Memory B cell (primary cell): ENCODE measurements at regions not wholly inside any gene's neighbourhood (a gene's known extent, or its start where the extent isn't known, plus 50 kb on each side); places are given as distances from the start of the nearest gene placed in this dataset.

ENCODE experiments used
- ATAC-seq: fragments of 150-1000 bp; cut with Tn5 transposase; 2 replicates; pipeline ENCODE4 v1.10.0; 2021; ENCODE audit warnings: low read depth, mild to moderate bottlenecking, moderate library complexity
- DNase-seq, 2 donors: peaks; one replicate each; pipeline ENCODE4 v3.0.0; 2022; ENCODE audit warnings: low spot score in 2 of 2
- H3K27ac Mint-ChIP-seq: one replicate; pipeline ENCODE4 v1.8.0; 2022; ENCODE audit warnings: mild to moderate bottlenecking, moderate library complexity, mixed read lengths
- H3K27me3 Mint-ChIP-seq: one replicate; pipeline ENCODE4 v1.8.0; 2022; ENCODE audit warnings: mixed read lengths
- H3K36me3 Mint-ChIP-seq: one replicate; pipeline ENCODE4 v1.8.0; 2022; ENCODE audit warnings: mild to moderate bottlenecking, mixed read lengths
- H3K4me1 Mint-ChIP-seq: one replicate; pipeline ENCODE4 v1.8.0; 2022; ENCODE audit warnings: mixed read lengths
- H3K4me3 Mint-ChIP-seq: one replicate; pipeline ENCODE4 v1.8.0; 2022; ENCODE audit warnings: mild to moderate bottlenecking, moderate library complexity, mixed read lengths
- H3K9me3 Mint-ChIP-seq: one replicate; pipeline ENCODE4 v1.8.0; 2022; ENCODE audit warnings: mixed read lengths

DNA sequence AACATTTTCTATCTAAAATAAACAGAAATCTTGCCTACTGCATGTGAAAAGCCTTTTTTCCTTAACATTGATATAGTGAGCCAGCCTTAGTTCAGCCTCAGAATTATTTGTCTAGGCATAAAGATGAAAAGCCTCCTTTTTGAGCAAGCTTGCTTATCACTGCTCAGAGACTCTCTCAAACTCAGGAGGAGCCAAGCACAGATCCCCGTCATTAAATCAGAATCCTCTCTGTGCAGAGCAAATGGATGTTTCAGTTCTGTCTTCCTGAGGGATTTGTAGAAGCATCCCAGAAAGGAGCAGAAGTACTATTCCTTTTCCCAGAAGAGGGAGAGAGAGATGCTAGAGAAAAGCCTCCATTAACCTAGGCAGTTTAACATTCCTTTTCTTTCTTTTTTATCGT, 186.9 kb upstream of the LNX1 start:
- peaks cover 4% of the 10 kb centered on the region for H3K4me1 Mint-ChIP-seq
- H3K27me3 Mint-ChIP-seq: peaks cover 4% of the 10 kb centered on the region
- no peaks in the 10 kb centered on the region for H3K36me3 Mint-ChIP-seq
- no peak overlapping the region for H3K27ac Mint-ChIP-seq
- H3K9me3 Mint-ChIP-seq: no peaks in the 10 kb centered on the region
- ATAC-seq: no peak
- DNase-seq: no peak
- H3K4me3 Mint-ChIP-seq: no peak overlapping the region

- H3K27me3 Mint-ChIP-seq: peaks cover under 1% of the 10 kb centered on the region
- DNase-seq (no peak), ATAC-seq (no peak)
- peaks cover under 1% of the 10 kb centered on the region for H3K4me1 Mint-ChIP-seq
- no peaks in the 10 kb centered on the region for H3K36me3 Mint-ChIP-seq
- H3K4me3 Mint-ChIP-seq: no peak overlapping the region
- H3K27ac Mint-ChIP-seq: no peak overlapping the region
- no peaks in the 10 kb centered on the region for H3K9me3 Mint-ChIP-seq
Observed at GRCh38 chr4:53777244-53777984, 186.1 kb upstream of the LNX1 start.

GRCh38 chr4:53776141-53776540, 184.9 kb upstream of the LNX1 start:
- no peaks in the 10 kb centered on the region for H3K9me3 Mint-ChIP-seq
- no peak overlapping the region for H3K27ac Mint-ChIP-seq
- DNase-seq (no peak), ATAC-seq (no peak)
- H3K36me3 Mint-ChIP-seq: no peaks in the 10 kb centered on the region
- H3K4me3 Mint-ChIP-seq: no peak overlapping the region
- no peaks in the 10 kb centered on the region for H3K27me3 Mint-ChIP-seq
- H3K4me1 Mint-ChIP-seq: no peaks in the 10 kb centered on the region

GRCh38 chr4:53775381-53775780, 184.1 kb upstream of the LNX1 start:
- Mint-ChIP-seq H3K36me3 (no peaks in the 10 kb centered on the region), H3K4me1 (no peaks in the 10 kb centered on the region), H3K4me3 (no peak overlapping the region), H3K9me3 (no peaks in the 10 kb centered on the region), H3K27ac (no peak overlapping the region), H3K27me3 (no peaks in the 10 kb centered on the region)
- DNase-seq: no peak
- no peak for ATAC-seq

GRCh38 chr4:53771326-53771725, 180.0 kb upstream of the LNX1 start:
- H3K9me3 Mint-ChIP-seq: peaks cover 1% of the 10 kb centered on the region
- H3K27ac Mint-ChIP-seq: no peak overlapping the region
- H3K4me1 Mint-ChIP-seq: no peaks in the 10 kb centered on the region
- DNase-seq (no peak), ATAC-seq (no peak)
- peaks cover 3% of the 10 kb centered on the region for H3K27me3 Mint-ChIP-seq
- no peak overlapping the region for H3K4me3 Mint-ChIP-seq
- H3K36me3 Mint-ChIP-seq: no peaks in the 10 kb centered on the region

- no peaks in the 10 kb centered on the region for H3K36me3 Mint-ChIP-seq
- no peak overlapping the region for H3K4me3 Mint-ChIP-seq
- no peak for ATAC-seq
- H3K9me3 Mint-ChIP-seq: peaks cover 1% of the 10 kb centered on the region
- no peak for DNase-seq
- H3K27ac Mint-ChIP-seq: no peak overlapping the region
- H3K27me3 Mint-ChIP-seq: peaks cover 3% of the 10 kb centered on the region
- H3K4me1 Mint-ChIP-seq: peaks cover 12% of the 10 kb centered on the region
Observed at GRCh38 chr4:53767482-53767881, 176.2 kb upstream of the LNX1 start.

DNA sequence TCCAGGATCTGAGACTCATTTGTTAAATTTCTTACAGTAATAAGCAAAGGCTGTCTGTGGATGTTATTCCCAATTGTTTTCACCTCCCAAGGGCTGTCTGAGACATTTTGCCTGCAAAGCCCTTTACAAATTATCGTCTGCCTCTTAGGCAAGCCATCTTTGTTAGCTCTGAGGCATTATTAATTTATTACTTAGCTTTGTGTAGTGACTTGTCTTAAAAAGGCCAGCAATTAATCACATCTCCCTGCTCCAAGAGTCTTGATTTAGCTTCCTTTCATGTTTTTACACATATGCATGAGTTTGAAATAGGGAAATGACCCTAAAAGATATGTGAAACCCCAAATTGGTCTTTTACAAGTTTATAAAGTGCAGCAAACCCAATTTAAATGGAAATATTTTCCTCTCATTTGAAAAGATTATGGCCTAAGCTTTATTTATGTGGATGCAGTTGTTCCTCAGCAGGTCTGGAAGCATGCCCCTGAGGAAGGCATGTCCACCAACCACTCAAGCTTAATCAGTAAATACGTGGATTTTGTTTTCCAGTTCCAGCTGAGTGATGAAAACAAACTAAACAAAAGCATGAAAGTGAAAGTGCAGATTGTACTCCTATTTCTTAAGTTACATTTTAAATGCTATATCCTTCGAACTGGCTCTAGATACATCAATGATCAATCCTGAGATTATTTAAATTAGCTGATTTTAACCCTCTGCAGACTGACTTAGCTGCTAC, 173.6 kb upstream of the LNX1 start:
- Mint-ChIP-seq H3K9me3 (peaks cover 6% of the 10 kb centered on the region), H3K27me3 (peaks cover 3% of the 10 kb centered on the region), H3K27ac (peak overlapping the region; percentile 68), H3K4me3 (peak overlapping the region; percentile 14), H3K4me1 (peaks cover 12% of the 10 kb centered on the region), H3K36me3 (no peaks in the 10 kb centered on the region)
- DNase-seq (no peak), ATAC-seq (no peak)

DNA sequence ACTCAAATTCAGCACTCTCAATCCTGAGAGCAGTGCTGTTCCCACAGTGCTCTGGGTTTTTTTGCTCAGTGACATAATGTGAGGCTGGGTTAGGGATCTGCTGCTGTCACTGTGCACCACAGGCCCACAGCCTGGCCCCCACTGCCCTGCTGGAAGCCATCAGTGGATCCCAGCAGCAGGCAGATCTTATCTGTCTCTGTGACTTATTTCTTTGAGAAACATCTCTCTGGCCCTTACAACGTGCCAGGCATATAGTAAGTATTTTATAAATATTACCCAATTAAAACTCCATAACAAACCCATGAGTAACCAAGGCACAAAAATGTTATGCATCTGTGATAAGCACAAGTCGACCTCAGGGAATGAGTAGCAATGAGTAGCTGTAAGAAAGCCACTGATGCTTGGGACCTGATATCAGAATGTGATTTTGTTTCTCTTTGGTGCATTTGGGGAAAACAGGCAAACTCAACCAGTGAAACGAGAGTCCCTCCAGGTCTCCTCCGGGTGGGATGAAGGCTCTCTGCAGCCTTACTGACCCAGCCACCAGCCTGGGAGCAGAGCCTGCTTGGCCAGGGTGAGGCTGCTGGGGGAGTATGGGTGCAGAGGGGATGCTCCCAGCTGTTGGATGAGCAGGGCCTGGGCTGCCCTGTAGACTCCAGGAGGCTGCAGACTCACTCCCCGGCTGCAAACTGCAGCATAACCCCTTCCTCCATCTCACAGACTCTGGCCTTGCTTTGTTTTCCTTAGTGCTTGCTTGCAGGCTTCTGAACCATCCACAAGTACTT, 172.7 kb upstream of the LNX1 start:
- no peaks in the 10 kb centered on the region for H3K36me3 Mint-ChIP-seq
- no peak overlapping the region for H3K4me3 Mint-ChIP-seq
- no peak for DNase-seq
- H3K27me3 Mint-ChIP-seq: no peaks in the 10 kb centered on the region
- H3K4me1 Mint-ChIP-seq: peaks cover 12% of the 10 kb centered on the region
- peaks cover 5% of the 10 kb centered on the region for H3K9me3 Mint-ChIP-seq
- ATAC-seq: no peak
- no peak overlapping the region for H3K27ac Mint-ChIP-seq

DNA sequence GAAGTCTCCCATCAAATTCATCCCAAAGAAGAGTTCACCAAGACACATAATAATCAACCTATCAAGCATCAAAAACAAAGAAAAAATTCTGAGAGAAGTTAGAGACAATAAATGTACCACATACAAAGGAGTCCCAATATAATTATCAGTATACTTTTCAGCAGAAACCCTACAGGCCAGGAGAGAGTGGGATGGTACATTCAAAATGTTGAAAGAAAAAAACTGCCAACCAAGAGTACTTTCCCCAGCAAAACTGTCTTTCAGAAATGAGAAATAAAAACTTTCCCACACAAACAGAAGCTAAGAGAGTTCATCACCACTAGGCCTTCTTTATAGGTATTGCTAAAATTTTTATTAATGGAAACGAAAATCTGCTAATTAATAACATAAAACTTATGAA, 164.4 kb upstream of the LNX1 start:
- Mint-ChIP-seq H3K4me3 (no peak overlapping the region), H3K27me3 (no peaks in the 10 kb centered on the region), H3K27ac (no peak overlapping the region), H3K9me3 (peaks cover 10% of the 10 kb centered on the region), H3K4me1 (peaks cover 4% of the 10 kb centered on the region), H3K36me3 (peaks cover 8% of the 10 kb centered on the region)
- no peak for DNase-seq
- ATAC-seq: no peak

GRCh38 chr4:53752124-53752523, 160.8 kb upstream of the LNX1 start:
- ATAC-seq (no peak), DNase-seq (no peak)
- Mint-ChIP-seq H3K4me1 (peaks cover 20% of the 10 kb centered on the region), H3K27me3 (no peaks in the 10 kb centered on the region), H3K36me3 (peaks cover 10% of the 10 kb centered on the region), H3K27ac (no peak overlapping the region), H3K4me3 (no peak overlapping the region), H3K9me3 (peaks cover 12% of the 10 kb centered on the region)

DNA sequence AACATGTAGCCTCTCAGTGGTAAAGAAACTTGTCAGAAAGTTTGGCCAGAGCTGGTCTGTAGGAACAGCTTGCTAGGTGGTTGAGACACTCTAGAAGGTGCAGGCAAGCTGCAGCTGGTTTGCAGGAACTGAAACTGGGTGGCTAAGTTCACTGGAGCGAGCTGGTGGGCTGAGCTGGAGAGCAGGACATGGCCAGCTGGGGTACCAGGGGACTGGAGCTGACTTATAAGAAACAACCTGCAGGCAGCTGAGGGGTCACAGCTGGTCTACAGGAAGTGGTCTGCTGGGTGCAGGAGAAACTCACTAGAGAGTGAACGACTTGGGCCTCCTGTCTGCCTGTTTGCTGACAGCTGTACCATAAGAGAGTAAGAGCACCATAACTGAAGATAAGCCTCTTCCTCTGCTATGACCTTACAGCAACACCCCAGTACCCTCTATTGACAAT, 157.1 kb upstream of the LNX1 start:
- ATAC-seq (peak; percentile 95), DNase-seq (peak; percentile 29 to 54)
- Mint-ChIP-seq H3K36me3 (peaks cover 3% of the 10 kb centered on the region), H3K27ac (peak overlapping the region; percentile 88), H3K4me1 (peaks cover 47% of the 10 kb centered on the region), H3K4me3 (no peak overlapping the region), H3K9me3 (peaks cover 3% of the 10 kb centered on the region), H3K27me3 (no peaks in the 10 kb centered on the region)

DNA sequence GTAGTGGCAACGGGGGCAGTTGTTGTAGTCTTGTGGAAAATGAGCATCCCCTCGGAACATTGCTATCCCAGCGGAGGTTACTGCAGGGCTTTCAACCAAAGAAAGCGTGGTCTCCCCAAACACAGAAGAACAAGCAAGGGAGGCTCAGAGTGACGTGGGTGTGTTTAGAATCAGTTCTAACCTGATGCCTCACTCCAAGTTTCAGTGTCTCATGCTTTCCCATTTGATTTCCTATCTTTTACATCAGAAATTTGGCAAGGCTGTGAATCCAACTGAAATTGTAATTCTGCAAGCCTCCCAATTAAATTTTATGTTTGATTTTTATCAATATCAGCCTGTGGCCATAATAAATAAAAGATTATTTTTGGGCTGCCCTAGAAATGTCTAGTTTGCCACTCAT, 156.1 kb upstream of the LNX1 start:
- Mint-ChIP-seq H3K36me3 (peaks cover 3% of the 10 kb centered on the region), H3K27ac (no peak overlapping the region), H3K27me3 (no peaks in the 10 kb centered on the region), H3K4me3 (no peak overlapping the region), H3K4me1 (peaks cover 53% of the 10 kb centered on the region), H3K9me3 (peaks cover 3% of the 10 kb centered on the region)
- ATAC-seq: no peak
- no peak for DNase-seq

DNA sequence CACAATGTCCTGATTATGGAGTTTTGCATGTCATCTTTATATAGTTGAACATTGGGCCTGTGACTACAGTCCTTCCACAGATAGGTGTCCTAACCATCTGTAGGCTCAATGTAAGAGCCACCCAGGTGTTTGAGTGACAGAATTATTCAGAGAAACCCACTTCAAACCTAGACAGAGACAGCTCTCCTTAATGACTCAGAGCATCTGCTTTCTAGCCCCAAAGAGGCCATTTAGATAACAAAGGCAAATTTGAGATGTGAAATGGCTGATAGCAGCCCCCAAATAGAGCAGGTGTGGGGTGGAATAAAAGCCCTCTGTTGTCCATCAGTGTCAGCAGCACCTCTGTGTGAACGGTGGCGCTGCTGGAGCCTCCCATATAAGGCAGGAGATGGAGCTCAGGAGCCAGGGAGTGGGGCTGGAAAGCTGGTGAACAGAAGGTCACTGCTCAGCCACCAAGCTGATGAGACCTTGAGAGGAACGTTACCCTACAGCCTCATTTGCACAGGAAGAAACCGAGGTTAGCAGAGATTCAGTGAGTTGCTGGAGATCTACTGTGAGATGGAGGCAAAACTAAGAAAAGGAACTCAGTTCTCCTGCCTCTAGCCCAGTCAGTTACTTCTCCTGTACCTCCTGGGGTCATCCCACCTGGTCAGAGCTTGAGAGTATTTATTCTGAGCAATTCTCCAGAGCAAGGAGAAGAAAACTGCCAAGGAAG, 153.3 kb upstream of the LNX1 start:
- Mint-ChIP-seq H3K27ac (peak overlapping the region; percentile 16), H3K36me3 (no peaks in the 10 kb centered on the region), H3K4me1 (peaks cover 49% of the 10 kb centered on the region), H3K9me3 (no peaks in the 10 kb centered on the region), H3K27me3 (no peaks in the 10 kb centered on the region), H3K4me3 (no peak overlapping the region)
- DNase-seq (no peak), ATAC-seq (no peak)
